Lung (tissue), 11 donors: ENCODE measurements at regions not wholly inside any gene's neighbourhood (a gene's known extent, or its start where the extent isn't known, plus 50 kb on each side); places are given as distances from the start of the nearest gene placed in this dataset.

Source experiments
- ATAC-seq: fragments of 200-7000 bp; cut with Tn5 transposase; one replicate; pipeline ENCODE4 v1.9.1; 2020; ENCODE audit warnings: moderate number of reproducible peaks; ENCODE audit not compliant: insufficient read depth, low FRiP score
- DNase-seq, 3 donors: peaks; one replicate each; pipeline ENCODE4 v3.0.0-alpha.2; 2013 to 2017
- H3K27ac ChIP-seq, 2 donors: one replicate each; pipeline ENCODE4 v1.5.1; 2013; ENCODE audit warnings: mild to moderate bottlenecking in 2 of 2, moderate library complexity in 2 of 2, control low read depth in 1 of 2, inconsistent platforms in 1 of 2, low read depth in 1 of 2, low read length in 1 of 2
- H3K27me3 ChIP-seq, 3 donors: one replicate each; pipeline ENCODE4 v1.5.1; 2013; ENCODE audit warnings: low read length in 2 of 3; ENCODE audit not compliant: control insufficient read depth in 3 of 3, insufficient read depth in 3 of 3
- H3K36me3 ChIP-seq, 4 donors: one replicate each; pipeline ENCODE4 v1.5.1; 2013; ENCODE audit warnings: low read length in 4 of 4, mild to moderate bottlenecking in 1 of 4, moderate library complexity in 1 of 4; ENCODE audit not compliant: control insufficient read depth in 4 of 4, insufficient read depth in 4 of 4
- H3K4me1 ChIP-seq, 5 donors: one replicate each; pipeline ENCODE4 v1.5.1; 2013; ENCODE audit warnings: low read length in 5 of 5, mild to moderate bottlenecking in 2 of 5, moderate library complexity in 1 of 5; ENCODE audit not compliant: control insufficient read depth in 5 of 5, insufficient read depth in 5 of 5
- H3K4me3 ChIP-seq: one replicate; pipeline ENCODE4 v1.5.1; 2013; ENCODE audit warnings: mild to moderate bottlenecking, control low read depth, moderate library complexity
- H3K9ac ChIP-seq, 2 donors: one replicate each; pipeline ENCODE4 v1.5.1; 2013; ENCODE audit warnings: low read length in 2 of 2, control low read depth in 1 of 2; ENCODE audit not compliant: insufficient read depth in 1 of 2
- H3K9me3 ChIP-seq, 4 donors: one replicate each; pipeline ENCODE4 v1.5.1; 2013; ENCODE audit warnings: low read length in 3 of 4, mild to moderate bottlenecking in 1 of 4, moderate library complexity in 1 of 4; ENCODE audit not compliant: control insufficient read depth in 4 of 4, insufficient read depth in 3 of 4
- WGBS, 2 donors: extraction: QIAGEN DNeasy Blood & Tissue Kit; methylation state at CpG; one replicate each; pipeline ENCODE4 v1.1.7; 2013; 5-methylcytosine and 5-hydroxymethylcytosine counted together
- TF ChIP-seq, protein P1 (sequence below): IDR thresholded peaks from 2 replicates; pipeline ENCODE4 v1.5.1; 2012; ENCODE audit warnings: mild to moderate bottlenecking; ENCODE audit errors: control extremely low read depth, extremely low read depth
- donor health status: control.
- donor health status: control.
- donor health status: Bipolar disorder and iron deficiency.
- donor health status: healthy.
- donor health status: DM: yes; HTN: yes; CAD: no.

DNA sequence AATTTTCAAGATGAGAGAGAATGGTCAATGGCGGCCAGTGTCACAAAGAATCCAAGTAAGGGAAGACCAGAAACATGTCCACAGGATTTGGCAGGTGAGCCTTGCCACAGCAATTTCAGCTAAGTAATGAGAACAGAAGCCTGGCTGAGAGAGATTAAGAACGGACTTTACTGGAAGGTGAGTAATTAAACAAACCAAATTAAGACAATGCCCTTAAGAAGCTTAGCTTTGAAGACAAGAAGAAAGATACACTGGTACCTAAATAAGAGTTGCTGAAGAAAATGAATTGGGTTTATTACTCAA lies 145.4 kb upstream of the PLEKHG7 start:
- Histone ChIP-seq H3K9me3 (peaks cover 0 to 1% (median 0%) of the 10 kb centered on the region in 4 donors), H3K27me3 (no peaks in the 10 kb centered on the region), H3K4me1 (peaks cover 12 to 40% (median 26%) of the 10 kb centered on the region in 5 donors), H3K36me3 (no peaks in the 10 kb centered on the region), H3K27ac (no peak overlapping the region), H3K9ac (no peak overlapping the region), H3K4me3 (no peak overlapping the region)
- DNase-seq (no peak), ATAC-seq (no peak)
- TF ChIP-seq, protein P1, sequence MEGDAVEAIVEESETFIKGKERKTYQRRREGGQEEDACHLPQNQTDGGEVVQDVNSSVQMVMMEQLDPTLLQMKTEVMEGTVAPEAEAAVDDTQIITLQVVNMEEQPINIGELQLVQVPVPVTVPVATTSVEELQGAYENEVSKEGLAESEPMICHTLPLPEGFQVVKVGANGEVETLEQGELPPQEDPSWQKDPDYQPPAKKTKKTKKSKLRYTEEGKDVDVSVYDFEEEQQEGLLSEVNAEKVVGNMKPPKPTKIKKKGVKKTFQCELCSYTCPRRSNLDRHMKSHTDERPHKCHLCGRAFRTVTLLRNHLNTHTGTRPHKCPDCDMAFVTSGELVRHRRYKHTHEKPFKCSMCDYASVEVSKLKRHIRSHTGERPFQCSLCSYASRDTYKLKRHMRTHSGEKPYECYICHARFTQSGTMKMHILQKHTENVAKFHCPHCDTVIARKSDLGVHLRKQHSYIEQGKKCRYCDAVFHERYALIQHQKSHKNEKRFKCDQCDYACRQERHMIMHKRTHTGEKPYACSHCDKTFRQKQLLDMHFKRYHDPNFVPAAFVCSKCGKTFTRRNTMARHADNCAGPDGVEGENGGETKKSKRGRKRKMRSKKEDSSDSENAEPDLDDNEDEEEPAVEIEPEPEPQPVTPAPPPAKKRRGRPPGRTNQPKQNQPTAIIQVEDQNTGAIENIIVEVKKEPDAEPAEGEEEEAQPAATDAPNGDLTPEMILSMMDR: no peak
- WGBS, 2 donors: 89 to 93% methylated on average over 2 of the region's 2 CpGs

DNA sequence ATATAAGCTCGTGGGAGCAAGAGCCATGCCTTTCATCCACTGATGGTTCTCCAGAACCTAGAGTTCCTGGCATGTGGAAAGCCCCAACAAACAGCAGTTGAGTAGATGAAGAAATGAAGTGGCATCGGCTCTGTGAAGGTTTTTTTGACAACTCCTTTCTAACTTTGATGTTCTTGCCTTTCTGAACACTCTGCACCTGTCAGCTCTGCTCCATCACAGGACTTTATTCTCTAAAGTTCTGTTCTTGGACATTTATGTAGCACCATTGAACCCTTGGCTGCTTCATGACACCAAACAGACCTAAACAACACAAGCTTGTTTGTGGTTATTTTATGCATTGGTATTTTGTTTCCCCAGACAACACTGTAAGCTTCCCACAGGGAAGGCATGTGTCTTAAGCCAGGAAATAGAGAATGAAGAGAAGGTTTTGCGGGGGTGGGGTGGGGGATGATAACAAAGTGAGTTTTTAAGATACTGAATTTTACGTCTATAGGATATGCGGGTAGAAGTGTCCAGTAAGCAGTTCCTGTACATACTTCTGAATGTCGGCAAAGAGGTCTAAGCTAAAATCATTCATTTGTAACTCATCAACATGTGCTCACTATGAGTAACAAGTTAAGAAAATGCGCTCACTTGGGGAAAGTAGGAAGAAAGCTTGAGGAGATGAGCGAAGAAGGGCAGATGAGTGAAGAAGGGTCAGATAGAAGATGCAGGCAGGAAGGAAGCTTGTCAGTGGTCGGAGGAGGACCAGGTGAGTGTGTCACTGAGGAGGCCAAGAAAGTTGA lies 146.0 kb upstream of the PLEKHG7 start:
- TF ChIP-seq, protein P1: no peak
- no peak for ATAC-seq
- no peak overlapping the region for H3K9ac ChIP-seq
- 91 to 96% methylated on average over 9 of the region's 9 CpGs for WGBS, 2 donors
- no peak overlapping the region for H3K27ac ChIP-seq
- H3K9me3 ChIP-seq: peaks cover 0 to 1% (median 0%) of the 10 kb centered on the region in 4 donors
- no peak overlapping the region for H3K4me3 ChIP-seq
- H3K27me3 ChIP-seq: no peaks in the 10 kb centered on the region
- H3K4me1 ChIP-seq: peaks cover 8 to 39% (median 25%) of the 10 kb centered on the region in 5 donors
- H3K36me3 ChIP-seq: no peaks in the 10 kb centered on the region
- DNase-seq: no peak

DNA sequence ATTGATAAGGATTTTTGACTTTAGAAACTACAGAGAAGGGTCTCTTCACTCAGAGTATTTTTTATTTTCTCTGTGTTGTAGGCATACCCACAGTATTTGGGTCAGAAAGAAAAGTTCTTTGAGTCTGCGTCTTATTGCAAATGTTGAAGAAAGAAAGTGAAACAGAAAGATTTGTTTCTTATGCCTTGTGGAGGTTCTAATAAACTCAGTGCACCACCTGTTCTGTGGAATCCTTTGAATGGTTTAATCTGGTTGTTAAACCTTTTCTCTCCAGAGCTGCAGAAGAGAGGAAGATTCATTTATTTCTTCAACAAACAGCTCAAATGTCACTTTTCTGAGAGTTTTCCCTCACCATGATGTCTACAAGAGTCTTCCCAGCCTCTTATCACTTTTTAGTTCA lies 146.6 kb upstream of the PLEKHG7 start:
- H3K27ac ChIP-seq: no peak overlapping the region
- TF ChIP-seq, protein P1: no peak

More for the DNA sequence above, 146.6 kb upstream of the PLEKHG7 start:
- no peak for ATAC-seq
- Histone ChIP-seq H3K27me3 (no peaks in the 10 kb centered on the region), H3K9ac (no peak overlapping the region), H3K9me3 (peaks cover 0 to 1% (median 0%) of the 10 kb centered on the region in 4 donors), H3K36me3 (no peaks in the 10 kb centered on the region), H3K4me1 (peaks cover 7 to 37% (median 21%) of the 10 kb centered on the region in 5 donors), H3K4me3 (no peak overlapping the region)
- DNase-seq: no peak
- WGBS, 2 donors: 73 to 74% methylated on average over 1 of the region's 1 CpG
